ENCODE measurements at regions not wholly inside any gene's neighbourhood (a gene's known extent, or its start where the extent isn't known, plus 50 kb on each side); places are given as distances from the start of the nearest gene placed in this dataset.

DNA sequence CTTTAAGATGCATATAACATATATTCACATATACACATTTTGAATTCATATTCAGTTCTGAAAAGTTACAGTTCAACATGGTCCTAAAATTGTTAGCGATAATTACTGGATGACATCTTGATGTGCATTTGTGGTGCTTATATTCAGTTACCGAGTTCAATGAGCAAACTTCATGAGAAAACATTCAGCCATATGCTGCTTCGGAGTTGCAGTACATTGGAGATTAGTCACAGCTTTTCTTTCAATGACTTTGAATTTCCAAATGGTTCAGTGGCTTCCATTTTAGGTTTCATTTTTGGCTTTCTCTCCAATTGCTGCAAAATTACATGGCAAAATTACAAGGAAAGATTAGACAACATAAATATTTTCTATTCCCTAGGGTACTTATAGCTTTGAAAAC is 198.3 kb upstream of the CNTN3 start:
- Histone ChIP-seq H3T11ph (ENCODE audit: low read length) (no peak overlapping the region), H4K8ac (replicated peaks; ENCODE audit: insufficient read length, low read depth, low read length) (no peak overlapping the region), H3K9me3 (ENCODE audit: control insufficient read depth, low read depth, low read length) (no peaks in the 10 kb centered on the region), H3K27me3 (ENCODE audit: insufficient read depth, low read length) (no peaks in the 10 kb centered on the region), H3K4ac (ENCODE audit: low read depth, low read length) (no peak overlapping the region), H3K9ac (ENCODE audit: extremely low read depth, insufficient read length, low read length) (no peak overlapping the region), H3K23me2 (ENCODE audit: insufficient read length, low read depth, low read length, poor library complexity, severe bottlenecking) (no peaks in the 10 kb centered on the region), H2BK20ac (ENCODE audit: low read depth, low read length, poor library complexity, severe bottlenecking) (no peak overlapping the region), H2BK5ac (ENCODE audit: insufficient read length, low read length) (no peak overlapping the region), H4K91ac (ENCODE audit: insufficient read length, low read depth, low read length) (no peak overlapping the region), H2AK5ac (ENCODE audit: insufficient read length, low read length) (no peak overlapping the region), H3K4me1 (ENCODE audit: insufficient read depth, low read length) (no peaks in the 10 kb centered on the region), H3K23ac (ENCODE audit: insufficient read length, low read depth, low read length) (no peak overlapping the region), H4K20me1 (ENCODE audit: control insufficient read depth, insufficient read depth, insufficient read length) (no peaks in the 10 kb centered on the region), H3K79me1 (ENCODE audit: insufficient read depth, low read depth, low read length, poor library complexity, severe bottlenecking) (no peaks in the 10 kb centered on the region), H2BK120ac (ENCODE audit: low read depth, low read length, poor library complexity, severe bottlenecking) (no peak overlapping the region), H4K5ac (ENCODE audit: insufficient read length, low read depth, low read length) (no peak overlapping the region), H3K18ac (ENCODE audit: insufficient read length, low read depth, low read length) (no peak overlapping the region), H2AFZ (ENCODE audit: low read length) (no peak overlapping the region), H2BK12ac (ENCODE audit: insufficient read length, low read depth, low read length) (no peak overlapping the region), H3K27ac (ENCODE audit: insufficient read length, low read depth, low read length) (no peak overlapping the region), H3K4me2 (ENCODE audit: insufficient read depth, insufficient read length, low read length) (no peak overlapping the region), H3K14ac (ENCODE audit: insufficient read depth, low read length) (no peak overlapping the region), H3K56ac (ENCODE audit: insufficient read length, low read depth, low read length) (no peak overlapping the region), H3K79me2 (ENCODE audit: insufficient read depth, low read length) (no peaks in the 10 kb centered on the region), H2BK15ac (ENCODE audit: low read depth, low read length) (no peak overlapping the region)
- H3K9me3 Mint-ChIP-seq = peaks cover 4 to 7% of the 10 kb centered on the region in 2 experiments; a peak in 3 of 5 replicates
- WGBS (ENCODE audit: extremely low coverage, insufficient read length, low lambda C conversion rate) = no CpG with 5 or more reads among the region's 3 CpGs
- TF ChIP-seq CTCF (conservative IDR thresholded peaks at IDR 0.05) = no peak
- H3K4me1 Mint-ChIP-seq = no peaks in the 10 kb centered on the region
- H3K27me3 Mint-ChIP-seq (ENCODE audit: low read depth) = peaks cover 2% of the 10 kb centered on the region; the same call in 1 of the 2 replicates
- H3K27ac Mint-ChIP-seq = no peak overlapping the region
- no peak overlapping the region for H3K4me3 Mint-ChIP-seq
- DNase-seq = no peak
- H3K36me3 Mint-ChIP-seq (ENCODE audit: insufficient read depth in 1 of 3, low read depth in 3 of 3) = 0 out of 7 replicates have a peak, but pooled peaks cover 0 to 2% (median 0%) of the 10 kb centered on the region in 3 experiments

All from H9 (cell line).